ENCODE measurements at regions not wholly inside any gene's neighbourhood (a gene's known extent, or its start where the extent isn't known, plus 50 kb on each side); places are given as distances from the start of the nearest gene placed in this dataset.
"Not testable (repeated sequence)": the region's sequence is repeated elsewhere in the genome, so short reads cannot be mapped to it uniquely, and the experiment has no call there.

DNA sequence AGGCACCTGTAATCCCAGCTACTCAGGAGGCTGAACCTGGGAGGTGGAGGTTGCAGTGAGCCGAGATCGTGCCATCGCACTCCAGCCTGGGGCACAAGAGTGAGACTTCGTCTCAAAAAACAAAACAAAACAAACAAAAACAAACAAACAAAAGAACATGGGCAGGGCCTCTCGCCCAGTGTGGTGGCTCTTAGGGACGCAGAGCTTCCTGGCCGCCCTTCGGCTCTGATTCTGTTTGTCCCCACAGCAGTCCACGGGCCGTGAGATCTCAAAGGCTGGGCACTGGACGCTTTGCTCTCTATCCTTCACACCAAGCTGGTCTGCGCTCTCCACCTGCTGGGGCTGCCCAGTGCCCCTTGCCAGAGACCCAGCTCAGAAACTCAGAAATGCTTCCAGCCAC lies 156.3 kb downstream of the LAT start:
- H2BK20ac ChIP-seq (ENCODE audit: low read depth, low read length); H3K27ac ChIP-seq (ENCODE audit: insufficient read depth, low read length); H3K56ac ChIP-seq (ENCODE audit: extremely low read depth, insufficient read depth, low read length); H3K23ac ChIP-seq (ENCODE audit: low read depth, low read length); dilution Hi-C loops (cut with HindIII; ENCODE audit: low sequenced_read_pairs, unreplicated experiment); H2BK5ac ChIP-seq (ENCODE audit: low read depth, low read length, poor library complexity, severe bottlenecking); H3K9ac ChIP-seq (ENCODE audit: low read depth, low read length); H3K4me1 ChIP-seq (ENCODE audit: control insufficient read depth, insufficient read depth, low read length); H3K36me3 ChIP-seq (ENCODE audit: control insufficient read depth, insufficient read depth, low read length); H3K14ac ChIP-seq (replicated peaks; ENCODE audit: low read depth, low read length); H3K9me1 ChIP-seq (ENCODE audit: insufficient read depth, low read length); H2BK120ac ChIP-seq (ENCODE audit: low read depth, low read length); H4K20me1 ChIP-seq (ENCODE audit: insufficient read depth, low read length); ATAC-seq (ENCODE audit: low read depth); H2BK15ac ChIP-seq (ENCODE audit: low read depth, low read length); H3K4me2 ChIP-seq (ENCODE audit: low read depth, low read length); H2AK5ac ChIP-seq (ENCODE audit: low read depth, low read length); H2AFZ ChIP-seq (replicated peaks; ENCODE audit: low read length, poor library complexity); H4K8ac ChIP-seq (ENCODE audit: low read depth in 2 of 2, low read length in 2 of 2); DNase-seq; CTCF ChIA-PET; in situ Hi-C loops (cut with MboI; ENCODE audit: low sequenced_read_pairs); H3K4ac ChIP-seq (ENCODE audit: low read depth, low read length); H4K5ac ChIP-seq (ENCODE audit: low read depth, low read length); H3K4me3 ChIP-seq (ENCODE audit: insufficient read depth, low read depth, low read length); BruUV-seq (replicated peaks); POLR2A ChIA-PET (ENCODE audit: unreplicated experiment); H3K9me3 ChIP-seq (ENCODE audit: control insufficient read depth, insufficient read depth, low read length); H3K27me3 ChIP-seq (ENCODE audit: control insufficient read depth, insufficient read depth, low read length); H4K91ac ChIP-seq (ENCODE audit: insufficient read depth, low read depth, low read length); H3K79me1 ChIP-seq (ENCODE audit: low read depth in 1 of 2, low read length in 2 of 2); H3K18ac ChIP-seq (ENCODE audit: low read depth, low read length); H2AK9ac ChIP-seq (replicated peaks; ENCODE audit: low read depth, low read length, poor library complexity); intact Hi-C loops (cut with micrococcal nuclease): not testable (repeated sequence)
- WGBS, 2 experiments (ENCODE audit: extremely low coverage in 2 of 2, insufficient read length in 1 of 2): 85% methylated on average over 4 of the region's 12 CpGs; no CpG with 5 or more reads in 1 of the 2 experiments

DNA sequence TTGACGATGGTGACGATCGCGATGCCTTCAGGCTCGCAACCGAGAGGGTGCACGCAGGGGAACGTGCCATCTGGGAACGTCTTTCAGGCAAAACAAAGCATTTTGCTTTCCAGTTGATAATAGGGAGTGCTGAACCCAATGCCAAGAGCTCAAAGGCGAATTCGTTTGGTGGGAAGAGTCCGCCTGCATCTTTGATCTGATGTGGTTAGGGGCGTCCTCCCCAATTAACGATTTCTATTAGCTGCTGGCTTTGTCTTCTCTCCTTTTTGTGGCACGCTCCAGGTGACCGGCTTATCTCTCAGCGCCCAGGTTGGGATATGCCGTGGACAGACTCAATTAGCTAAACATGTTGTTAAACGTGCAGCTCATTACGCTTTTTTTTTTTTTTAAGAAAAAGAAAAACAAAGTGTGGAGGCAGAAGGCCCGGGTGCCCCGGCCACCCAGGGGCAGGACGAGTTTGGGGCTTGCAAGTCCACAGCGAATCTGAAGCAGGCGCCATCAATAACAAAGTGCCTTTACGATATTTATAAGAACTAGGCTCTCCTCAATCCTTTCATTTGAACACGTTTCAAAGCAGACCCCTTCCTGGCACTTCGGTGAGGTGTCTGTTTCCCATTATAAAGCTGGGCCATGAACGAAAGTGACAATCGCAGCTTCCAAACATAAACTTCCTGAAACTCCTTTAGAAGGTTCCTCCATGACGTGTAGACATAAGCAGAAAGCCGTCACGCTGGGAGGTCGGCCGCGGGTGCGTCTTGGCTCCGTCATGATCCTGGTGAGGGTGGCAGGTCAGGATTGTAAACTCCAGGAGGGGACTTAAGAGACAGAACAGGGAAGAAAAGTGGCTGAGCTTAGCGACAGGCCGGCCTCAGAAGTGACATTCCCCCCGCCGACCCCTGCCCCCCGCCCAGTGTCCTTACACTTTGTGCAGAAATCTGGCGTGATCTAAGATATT lies 155.3 kb downstream of the LAT start:
- H3K9me3 ChIP-seq (ENCODE audit: control insufficient read depth, insufficient read depth, low read length); H3K4ac ChIP-seq (ENCODE audit: low read depth, low read length); H3K79me1 ChIP-seq (ENCODE audit: low read depth in 1 of 2, low read length in 2 of 2); H2BK15ac ChIP-seq (ENCODE audit: low read depth, low read length); H4K91ac ChIP-seq (ENCODE audit: insufficient read depth, low read depth, low read length); H3K27me3 ChIP-seq (ENCODE audit: control insufficient read depth, insufficient read depth, low read length); H3K4me1 ChIP-seq (ENCODE audit: control insufficient read depth, insufficient read depth, low read length); H3K14ac ChIP-seq (replicated peaks; ENCODE audit: low read depth, low read length); H3K9ac ChIP-seq (ENCODE audit: low read depth, low read length); H3K36me3 ChIP-seq (ENCODE audit: control insufficient read depth, insufficient read depth, low read length); H4K8ac ChIP-seq (ENCODE audit: low read depth in 2 of 2, low read length in 2 of 2); H2BK20ac ChIP-seq (ENCODE audit: low read depth, low read length); intact Hi-C loops (cut with micrococcal nuclease); BruUV-seq (replicated peaks); H2BK5ac ChIP-seq (ENCODE audit: low read depth, low read length, poor library complexity, severe bottlenecking); H3K18ac ChIP-seq (ENCODE audit: low read depth, low read length); H4K5ac ChIP-seq (ENCODE audit: low read depth, low read length); H3K4me2 ChIP-seq (ENCODE audit: low read depth, low read length); H3K27ac ChIP-seq (ENCODE audit: insufficient read depth, low read length); H3K4me3 ChIP-seq (ENCODE audit: insufficient read depth, low read depth, low read length); H4K20me1 ChIP-seq (ENCODE audit: insufficient read depth, low read length); H2BK120ac ChIP-seq (ENCODE audit: low read depth, low read length); H2AK9ac ChIP-seq (replicated peaks; ENCODE audit: low read depth, low read length, poor library complexity); H3K23ac ChIP-seq (ENCODE audit: low read depth, low read length); H2AK5ac ChIP-seq (ENCODE audit: low read depth, low read length); DNase-seq; H3K56ac ChIP-seq (ENCODE audit: extremely low read depth, insufficient read depth, low read length); H2AFZ ChIP-seq (replicated peaks; ENCODE audit: low read length, poor library complexity); ATAC-seq (ENCODE audit: low read depth); in situ Hi-C loops (cut with MboI; ENCODE audit: low sequenced_read_pairs); CTCF ChIA-PET; dilution Hi-C loops (cut with HindIII; ENCODE audit: low sequenced_read_pairs, unreplicated experiment); POLR2A ChIA-PET (ENCODE audit: unreplicated experiment); H3K9me1 ChIP-seq (ENCODE audit: insufficient read depth, low read length): not testable (repeated sequence)
- 73% methylated on average over 3 of the region's 44 CpGs; no CpG with 5 or more reads in 1 of the 2 experiments for WGBS, 2 experiments (ENCODE audit: extremely low coverage in 2 of 2, insufficient read length in 1 of 2)

Measured in IMR-90 (cell line).